ENCODE measurements at regions not wholly inside any gene's neighbourhood (a gene's known extent, or its start where the extent isn't known, plus 50 kb on each side); places are given as distances from the start of the nearest gene placed in this dataset.

DNA sequence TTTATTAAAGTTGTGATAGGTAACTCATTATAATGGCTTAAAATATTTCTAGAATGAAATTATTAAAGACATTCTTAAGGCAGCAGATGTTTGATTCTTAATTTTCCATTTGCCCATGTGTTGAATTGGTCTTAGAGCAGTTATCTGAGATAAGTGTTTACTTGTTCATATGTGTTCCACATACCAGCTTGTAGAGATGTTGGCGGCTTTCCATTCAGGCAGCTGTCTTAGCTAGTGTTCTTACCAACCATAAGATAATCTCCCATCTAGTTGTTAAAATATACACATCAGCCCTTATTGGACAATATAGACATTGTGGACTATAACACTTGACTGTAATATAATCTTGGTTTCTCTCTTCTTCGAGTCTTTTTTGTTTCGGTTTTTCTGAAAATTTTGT, 1372.9 kb upstream of the ADGRL2 start:
- TF ChIP-seq, protein P1, sequence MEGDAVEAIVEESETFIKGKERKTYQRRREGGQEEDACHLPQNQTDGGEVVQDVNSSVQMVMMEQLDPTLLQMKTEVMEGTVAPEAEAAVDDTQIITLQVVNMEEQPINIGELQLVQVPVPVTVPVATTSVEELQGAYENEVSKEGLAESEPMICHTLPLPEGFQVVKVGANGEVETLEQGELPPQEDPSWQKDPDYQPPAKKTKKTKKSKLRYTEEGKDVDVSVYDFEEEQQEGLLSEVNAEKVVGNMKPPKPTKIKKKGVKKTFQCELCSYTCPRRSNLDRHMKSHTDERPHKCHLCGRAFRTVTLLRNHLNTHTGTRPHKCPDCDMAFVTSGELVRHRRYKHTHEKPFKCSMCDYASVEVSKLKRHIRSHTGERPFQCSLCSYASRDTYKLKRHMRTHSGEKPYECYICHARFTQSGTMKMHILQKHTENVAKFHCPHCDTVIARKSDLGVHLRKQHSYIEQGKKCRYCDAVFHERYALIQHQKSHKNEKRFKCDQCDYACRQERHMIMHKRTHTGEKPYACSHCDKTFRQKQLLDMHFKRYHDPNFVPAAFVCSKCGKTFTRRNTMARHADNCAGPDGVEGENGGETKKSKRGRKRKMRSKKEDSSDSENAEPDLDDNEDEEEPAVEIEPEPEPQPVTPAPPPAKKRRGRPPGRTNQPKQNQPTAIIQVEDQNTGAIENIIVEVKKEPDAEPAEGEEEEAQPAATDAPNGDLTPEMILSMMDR (IDR thresholded peaks at IDR 0.05) = no peak
- Histone ChIP-seq H3K4me1 (no peaks in the 10 kb centered on the region), H3K4me3 (no peak overlapping the region), H3K27me3 (no peaks in the 10 kb centered on the region), H3K9me3 (peaks cover 0 to 5% (median 0%) of the 10 kb centered on the region in 11 donors), H3K27ac (no peak overlapping the region), H3K36me3 (no peaks in the 10 kb centered on the region)
- intact Hi-C loops (cut with DNase I) = no loop called here
- ATAC-seq (no peak), DNase-seq (no peak)
- 83 to 85% methylated on average over 3 of the region's 3 CpGs for WGBS, 2 donors

DNA sequence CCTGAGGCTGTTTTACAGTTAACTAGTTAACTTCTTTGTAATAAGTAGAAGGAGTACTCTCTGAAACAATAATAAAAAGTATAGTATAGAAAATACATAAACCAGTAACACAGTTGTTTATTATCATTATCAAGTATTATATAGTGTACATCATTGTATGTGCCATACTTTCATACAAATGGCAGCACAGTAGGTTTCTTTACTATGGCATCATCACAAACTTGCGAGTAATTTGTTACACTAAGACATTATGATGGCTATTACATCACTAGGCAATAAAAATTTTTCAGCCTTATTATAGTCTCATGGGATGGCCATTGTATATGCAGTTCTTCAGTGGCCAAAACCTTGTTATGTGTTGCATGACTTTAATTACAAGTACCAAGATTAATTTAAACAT, 1376.5 kb upstream of the ADGRL2 start:
- H3K27me3 ChIP-seq = no peaks in the 10 kb centered on the region
- no peak overlapping the region for H3K4me3 ChIP-seq
- no peak overlapping the region for H3K27ac ChIP-seq
- no peak for ATAC-seq
- intact Hi-C loops (cut with DNase I) = no loop called here
- no peaks in the 10 kb centered on the region for H3K4me1 ChIP-seq
- TF ChIP-seq, protein P1 (IDR thresholded peaks at IDR 0.05) = no peak
- no peak for DNase-seq
- H3K9me3 ChIP-seq = peaks cover 0 to 5% (median 0%) of the 10 kb centered on the region in 11 donors
- H3K36me3 ChIP-seq = no peaks in the 10 kb centered on the region
- 85 to 93% methylated on average over 1 of the region's 1 CpG for WGBS, 2 donors

DNA sequence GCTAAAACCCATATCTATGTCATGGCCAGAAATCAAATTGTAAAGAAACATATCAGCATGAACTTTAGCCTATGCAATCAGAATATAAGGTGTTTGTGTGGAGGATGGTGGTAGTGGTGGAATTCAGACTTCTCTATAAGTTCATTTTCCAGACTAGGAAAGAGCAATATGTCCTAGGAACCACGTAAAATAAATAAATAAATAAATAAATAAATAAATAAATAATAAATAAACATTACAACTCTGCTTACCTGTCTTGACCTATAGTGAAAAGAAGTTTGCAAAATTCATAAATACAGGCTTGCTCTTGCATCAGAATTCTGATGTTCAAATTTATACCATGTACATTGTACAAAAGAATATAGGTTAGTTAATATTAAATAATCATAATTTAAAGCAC, 1382.6 kb upstream of the ADGRL2 start:
- TF ChIP-seq, protein P1 (IDR thresholded peaks at IDR 0.05) = no peak
- ATAC-seq = no peak
- 76 to 83% methylated on average over 1 of the region's 1 CpG for WGBS, 2 donors

DNA sequence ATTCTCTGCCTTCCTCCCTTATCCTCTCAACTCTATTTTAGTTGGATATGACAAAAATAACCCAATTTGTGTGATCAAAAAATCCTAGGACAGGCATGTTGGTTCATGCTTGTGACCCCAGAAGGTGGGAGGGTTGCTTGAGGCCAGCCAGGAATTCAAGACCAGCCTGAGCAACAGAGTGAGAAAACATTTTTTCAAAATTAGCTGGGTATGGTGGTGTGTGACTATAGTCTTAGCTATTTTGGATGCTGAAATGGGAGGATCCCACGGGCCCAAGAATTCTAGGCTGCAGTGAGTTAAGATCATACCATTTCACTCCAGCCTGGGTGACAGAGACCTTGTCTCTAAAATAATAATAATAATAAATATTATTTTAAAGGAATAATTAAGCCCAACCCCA, 1383.1 kb upstream of the ADGRL2 start:
- intact Hi-C loops (cut with DNase I) = no loop called here
- Histone ChIP-seq H3K4me3 (no peak overlapping the region), H3K36me3 (no peaks in the 10 kb centered on the region), H3K4me1 (no peaks in the 10 kb centered on the region), H3K9me3 (peaks cover 0 to 10% (median 0%) of the 10 kb centered on the region in 11 donors), H3K27me3 (no peaks in the 10 kb centered on the region), H3K27ac (no peak overlapping the region)
- DNase-seq (no peak), ATAC-seq (no peak)
- 74 to 85% methylated on average over 1 of the region's 1 CpG for WGBS, 2 donors
- TF ChIP-seq, protein P1 (IDR thresholded peaks at IDR 0.05) = no peak

More for the DNA sequence above, 1382.6 kb upstream of the ADGRL2 start:
- no peak for DNase-seq
- Histone ChIP-seq H3K9me3 (peaks cover 0 to 10% (median 0%) of the 10 kb centered on the region in 11 donors), H3K4me3 (no peak overlapping the region), H3K27me3 (no peaks in the 10 kb centered on the region), H3K4me1 (no peaks in the 10 kb centered on the region), H3K27ac (no peak overlapping the region), H3K36me3 (no peaks in the 10 kb centered on the region)
- intact Hi-C loops (cut with DNase I) = no loop called here
